Neural cell (in vitro differentiated cells): ENCODE measurements at regions not wholly inside any gene's neighbourhood (a gene's known extent, or its start where the extent isn't known, plus 50 kb on each side); places are given as distances from the start of the nearest gene placed in this dataset.

Source experiments
- EP300 ChIP-seq: fragments of 450-650 bp; conservative IDR thresholded peaks from 2 replicates; pipeline ENCODE4 v1.6.1; 2014; ENCODE audit warnings: antibody characterized with exemption, mild to moderate bottlenecking, moderate library complexity; ENCODE audit not compliant: poor library complexity, severe bottlenecking
- EZH2 ChIP-seq: fragments of 200-600, 300-800 bp; shearing (Covaris generic), sonication (generic); IDR thresholded peaks from 2 replicates; pipeline ENCODE4 v1.6.1; 2014; ENCODE audit warnings: antibody characterized with exemption, low read length, borderline replicate concordance, mild to moderate bottlenecking; ENCODE audit not compliant: insufficient read depth, poor library complexity, severe bottlenecking
- POLR2AphosphoS5 ChIP-seq: IDR thresholded peaks from 2 replicates; pipeline ENCODE4 v1.6.1; 2012
- RAD21 ChIP-seq: fragments of 450-650 bp; conservative IDR thresholded peaks from 2 replicates; pipeline ENCODE4 v1.6.1; 2014; ENCODE audit warnings: antibody characterized with exemption, mild to moderate bottlenecking, moderate library complexity
- SMC3 ChIP-seq: fragments of 450-650 bp; conservative IDR thresholded peaks from 2 replicates; pipeline ENCODE4 v1.6.1; 2014; ENCODE audit warnings: antibody characterized with exemption, mild to moderate bottlenecking, moderate library complexity; ENCODE audit not compliant: poor library complexity
- TAF1 ChIP-seq: IDR thresholded peaks from 2 replicates; pipeline ENCODE4 v1.6.1; 2012; ENCODE audit warnings: low read depth
- TF ChIP-seq, protein P1 (sequence below): fragments of 450-650 bp; IDR thresholded peaks from 2 replicates; pipeline ENCODE4 v1.5.1; 2014; ENCODE audit warnings: antibody characterized with exemption, mild to moderate bottlenecking, moderate library complexity; ENCODE audit not compliant: poor library complexity, severe bottlenecking
- TF ChIP-seq, protein P2 (sequence below): IDR thresholded peaks from 2 replicates; pipeline ENCODE4 v1.6.1; 2012; ENCODE audit warnings: borderline replicate concordance

DNA sequence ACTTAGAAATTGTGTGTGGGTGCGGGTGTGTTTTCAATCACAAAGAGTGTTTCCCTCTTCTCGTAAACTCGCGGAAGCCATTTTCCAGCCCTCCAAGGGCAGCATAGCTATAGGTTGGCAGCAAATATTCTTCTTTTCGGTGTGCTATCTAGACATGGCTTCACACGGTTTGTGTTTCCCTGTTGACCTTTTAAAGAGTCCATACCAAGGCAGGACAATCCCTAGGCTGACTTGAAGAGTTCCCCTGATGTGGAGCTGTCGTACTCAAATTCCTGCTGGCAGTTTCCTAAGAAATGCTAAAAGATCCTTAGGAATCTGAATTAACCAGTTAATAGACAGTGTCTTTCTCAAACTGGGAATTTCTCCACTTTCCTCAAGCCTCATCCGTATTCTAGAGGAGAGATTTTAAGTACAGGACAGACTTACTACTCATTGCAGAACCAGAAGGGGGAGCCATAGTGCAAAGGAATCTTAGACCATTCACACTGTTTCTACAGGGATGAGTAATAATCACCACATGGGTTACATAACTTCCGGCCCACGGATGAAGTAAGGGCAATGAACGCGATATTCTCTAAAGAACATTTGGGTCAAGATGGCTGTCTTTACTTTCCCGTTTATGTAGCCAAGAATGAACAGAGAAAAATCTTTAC is 288.6 kb upstream of the ELAC2 start:
- TF ChIP-seq, protein P1, sequence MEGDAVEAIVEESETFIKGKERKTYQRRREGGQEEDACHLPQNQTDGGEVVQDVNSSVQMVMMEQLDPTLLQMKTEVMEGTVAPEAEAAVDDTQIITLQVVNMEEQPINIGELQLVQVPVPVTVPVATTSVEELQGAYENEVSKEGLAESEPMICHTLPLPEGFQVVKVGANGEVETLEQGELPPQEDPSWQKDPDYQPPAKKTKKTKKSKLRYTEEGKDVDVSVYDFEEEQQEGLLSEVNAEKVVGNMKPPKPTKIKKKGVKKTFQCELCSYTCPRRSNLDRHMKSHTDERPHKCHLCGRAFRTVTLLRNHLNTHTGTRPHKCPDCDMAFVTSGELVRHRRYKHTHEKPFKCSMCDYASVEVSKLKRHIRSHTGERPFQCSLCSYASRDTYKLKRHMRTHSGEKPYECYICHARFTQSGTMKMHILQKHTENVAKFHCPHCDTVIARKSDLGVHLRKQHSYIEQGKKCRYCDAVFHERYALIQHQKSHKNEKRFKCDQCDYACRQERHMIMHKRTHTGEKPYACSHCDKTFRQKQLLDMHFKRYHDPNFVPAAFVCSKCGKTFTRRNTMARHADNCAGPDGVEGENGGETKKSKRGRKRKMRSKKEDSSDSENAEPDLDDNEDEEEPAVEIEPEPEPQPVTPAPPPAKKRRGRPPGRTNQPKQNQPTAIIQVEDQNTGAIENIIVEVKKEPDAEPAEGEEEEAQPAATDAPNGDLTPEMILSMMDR, result no peak
- no peak for TF ChIP-seq POLR2AphosphoS5
- TF ChIP-seq, protein P2, sequence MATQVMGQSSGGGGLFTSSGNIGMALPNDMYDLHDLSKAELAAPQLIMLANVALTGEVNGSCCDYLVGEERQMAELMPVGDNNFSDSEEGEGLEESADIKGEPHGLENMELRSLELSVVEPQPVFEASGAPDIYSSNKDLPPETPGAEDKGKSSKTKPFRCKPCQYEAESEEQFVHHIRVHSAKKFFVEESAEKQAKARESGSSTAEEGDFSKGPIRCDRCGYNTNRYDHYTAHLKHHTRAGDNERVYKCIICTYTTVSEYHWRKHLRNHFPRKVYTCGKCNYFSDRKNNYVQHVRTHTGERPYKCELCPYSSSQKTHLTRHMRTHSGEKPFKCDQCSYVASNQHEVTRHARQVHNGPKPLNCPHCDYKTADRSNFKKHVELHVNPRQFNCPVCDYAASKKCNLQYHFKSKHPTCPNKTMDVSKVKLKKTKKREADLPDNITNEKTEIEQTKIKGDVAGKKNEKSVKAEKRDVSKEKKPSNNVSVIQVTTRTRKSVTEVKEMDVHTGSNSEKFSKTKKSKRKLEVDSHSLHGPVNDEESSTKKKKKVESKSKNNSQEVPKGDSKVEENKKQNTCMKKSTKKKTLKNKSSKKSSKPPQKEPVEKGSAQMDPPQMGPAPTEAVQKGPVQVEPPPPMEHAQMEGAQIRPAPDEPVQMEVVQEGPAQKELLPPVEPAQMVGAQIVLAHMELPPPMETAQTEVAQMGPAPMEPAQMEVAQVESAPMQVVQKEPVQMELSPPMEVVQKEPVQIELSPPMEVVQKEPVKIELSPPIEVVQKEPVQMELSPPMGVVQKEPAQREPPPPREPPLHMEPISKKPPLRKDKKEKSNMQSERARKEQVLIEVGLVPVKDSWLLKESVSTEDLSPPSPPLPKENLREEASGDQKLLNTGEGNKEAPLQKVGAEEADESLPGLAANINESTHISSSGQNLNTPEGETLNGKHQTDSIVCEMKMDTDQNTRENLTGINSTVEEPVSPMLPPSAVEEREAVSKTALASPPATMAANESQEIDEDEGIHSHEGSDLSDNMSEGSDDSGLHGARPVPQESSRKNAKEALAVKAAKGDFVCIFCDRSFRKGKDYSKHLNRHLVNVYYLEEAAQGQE, result no peak
- TF ChIP-seq TAF1, result no peak
- TF ChIP-seq EP300, result no peak
- no peak for TF ChIP-seq EZH2
- TF ChIP-seq RAD21, result no peak
- no peak for TF ChIP-seq SMC3
